Heart left ventricle (tissue), 13 donors: ENCODE measurements at regions not wholly inside any gene's neighbourhood (a gene's known extent, or its start where the extent isn't known, plus 50 kb on each side); places are given as distances from the start of the nearest gene placed in this dataset.

Source experiments
- CTCF ChIP-seq, 12 donors: fragments of 200-600 bp; sonication (generic) in 4 of 12; IDR thresholded peaks; one replicate each; pipeline versions ENCODE4 v1.5.0 to v1.8.0; 2018 to 2022; ENCODE audit warnings: antibody characterized with exemption in 12 of 12, mild to moderate bottlenecking in 5 of 12
- POLR2A ChIP-seq, 2 donors: fragments of 450-650 bp; IDR thresholded peaks; one replicate each; pipeline ENCODE4 v1.6.1; 2017; ENCODE audit warnings: antibody characterized with exemption in 2 of 2, mild to moderate bottlenecking in 2 of 2, moderate library complexity in 2 of 2
- donor health status: ischemic (EF 13 %, LVEDD 7.1; RV severe dilation, severe dysfunction).
- donor health status: DM: no; HTN: yes; CAD: no.
- donor health status: DM: no; HTN: no; CAD: no.
- donor health status: ischemic (EF 25% LVEDD 6.9; RV normal size, moderate dysfunction).
- donor health status: ischemic (EF 25% LVEDD 5.7; RV mildly dilated, moderate dysfunction).
- donor health status: ischemic (EF 35%, LVEDD 5.7; RV mildly dilated, moderate dysfunction).
- donor health status: nonischemic (EF 11% LVEDD 7.7; RV severe dilation, severe dysfunction).
- donor health status: DM: yes; HTN: yes; CAD: no.
- donor health status: PGD.
- donor health status: ischemic (EF 29% LVEDD 5.4; RV normal size, mild dysfunction).
- donor health status: nonischemic (EF 23%, LVEDD 6.1; RV moderate dilation, normal function).

GRCh38 chr1:18007391-18008041, 100.1 kb upstream of the IGSF21 start:
- no peak for TF ChIP-seq CTCF (IDR thresholded peaks at IDR 0.05)
- TF ChIP-seq POLR2A (IDR thresholded peaks at IDR 0.05), result no peak
